Lower lobe of right lung (tissue), 2 donors: ENCODE measurements at regions not wholly inside any gene's neighbourhood (a gene's known extent, or its start where the extent isn't known, plus 50 kb on each side); places are given as distances from the start of the nearest gene placed in this dataset.

ENCODE experiments used
- ATAC-seq, 2 donors: fragments of 200-7000 bp; cut with Tn5 transposase; one replicate each; pipeline ENCODE4 v1.9.1; 2020 to 2022; ENCODE audit warnings: mild to moderate bottlenecking in 2 of 2, moderate library complexity in 2 of 2
- DNase-seq: peaks from one replicate; pipeline ENCODE4 v3.0.0-alpha.2; 2020
- H3K27ac ChIP-seq: fragments of 200-600 bp; one replicate; pipeline ENCODE4 v1.8.0; 2022
- H3K27me3 ChIP-seq: fragments of 200-600 bp; one replicate; pipeline ENCODE4 v1.8.0; 2022; ENCODE audit warnings: low read depth
- H3K36me3 ChIP-seq: fragments of 200-600 bp; one replicate; pipeline ENCODE4 v1.8.0; 2022; ENCODE audit warnings: mild to moderate bottlenecking
- H3K4me1 ChIP-seq: fragments of 200-600 bp; one replicate; pipeline ENCODE4 v1.8.0; 2022
- H3K4me3 ChIP-seq: fragments of 200-600 bp; one replicate; pipeline ENCODE4 v1.8.0; 2022; ENCODE audit warnings: mild to moderate bottlenecking
- H3K9me3 ChIP-seq: fragments of 200-600 bp; one replicate; pipeline ENCODE4 v1.8.0; 2022
- intact Hi-C: fragments of 100-400 bp; cut with DNase I; formaldehyde crosslinking; loops from one replicate; pipeline ENCODE4 v1.11.0; 2022
- TF ChIP-seq, protein P1 (sequence below): fragments of 200-600 bp; IDR thresholded peaks from one replicate; pipeline ENCODE4 v1.8.0; 2022; ENCODE audit warnings: antibody characterized with exemption, mild to moderate bottlenecking
- donor health status: DM: no; HTN: yes; CAD: no; lungs with severe emphysema.

DNA sequence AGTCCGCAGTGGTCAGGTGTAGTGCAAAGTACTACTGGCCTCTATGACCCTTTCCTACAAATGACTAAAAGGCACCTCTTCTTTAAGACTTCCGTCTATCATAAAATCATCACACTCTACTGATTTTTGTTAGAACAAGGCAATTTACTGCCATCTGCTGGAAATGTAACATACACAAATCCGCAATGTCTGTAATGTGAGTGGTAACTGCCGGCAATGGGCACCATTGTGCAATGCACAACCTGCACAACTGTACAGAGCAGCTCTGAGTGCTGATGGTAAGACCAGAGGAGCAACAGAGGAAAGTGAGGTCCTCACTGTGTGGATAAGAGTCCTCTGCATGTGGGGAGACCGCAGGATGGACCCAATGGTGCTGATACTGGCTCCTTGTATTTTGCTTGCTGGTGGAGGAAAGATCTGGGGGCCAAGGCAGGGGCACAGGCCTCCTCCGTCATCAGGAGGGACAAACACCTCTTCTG, 103.7 kb downstream of the ATPSCKMT start:
- DNase-seq (no peak), ATAC-seq (no peak)
- H3K27me3 ChIP-seq: peaks cover 4% of the 10 kb centered on the region
- no peak overlapping the region for H3K4me3 ChIP-seq
- intact Hi-C loops: no loop called here
- H3K9me3 ChIP-seq: no peaks in the 10 kb centered on the region
- H3K4me1 ChIP-seq: no peaks in the 10 kb centered on the region
- TF ChIP-seq, protein P1, sequence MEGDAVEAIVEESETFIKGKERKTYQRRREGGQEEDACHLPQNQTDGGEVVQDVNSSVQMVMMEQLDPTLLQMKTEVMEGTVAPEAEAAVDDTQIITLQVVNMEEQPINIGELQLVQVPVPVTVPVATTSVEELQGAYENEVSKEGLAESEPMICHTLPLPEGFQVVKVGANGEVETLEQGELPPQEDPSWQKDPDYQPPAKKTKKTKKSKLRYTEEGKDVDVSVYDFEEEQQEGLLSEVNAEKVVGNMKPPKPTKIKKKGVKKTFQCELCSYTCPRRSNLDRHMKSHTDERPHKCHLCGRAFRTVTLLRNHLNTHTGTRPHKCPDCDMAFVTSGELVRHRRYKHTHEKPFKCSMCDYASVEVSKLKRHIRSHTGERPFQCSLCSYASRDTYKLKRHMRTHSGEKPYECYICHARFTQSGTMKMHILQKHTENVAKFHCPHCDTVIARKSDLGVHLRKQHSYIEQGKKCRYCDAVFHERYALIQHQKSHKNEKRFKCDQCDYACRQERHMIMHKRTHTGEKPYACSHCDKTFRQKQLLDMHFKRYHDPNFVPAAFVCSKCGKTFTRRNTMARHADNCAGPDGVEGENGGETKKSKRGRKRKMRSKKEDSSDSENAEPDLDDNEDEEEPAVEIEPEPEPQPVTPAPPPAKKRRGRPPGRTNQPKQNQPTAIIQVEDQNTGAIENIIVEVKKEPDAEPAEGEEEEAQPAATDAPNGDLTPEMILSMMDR: no peak
- no peaks in the 10 kb centered on the region for H3K36me3 ChIP-seq
- H3K27ac ChIP-seq: no peak overlapping the region

DNA sequence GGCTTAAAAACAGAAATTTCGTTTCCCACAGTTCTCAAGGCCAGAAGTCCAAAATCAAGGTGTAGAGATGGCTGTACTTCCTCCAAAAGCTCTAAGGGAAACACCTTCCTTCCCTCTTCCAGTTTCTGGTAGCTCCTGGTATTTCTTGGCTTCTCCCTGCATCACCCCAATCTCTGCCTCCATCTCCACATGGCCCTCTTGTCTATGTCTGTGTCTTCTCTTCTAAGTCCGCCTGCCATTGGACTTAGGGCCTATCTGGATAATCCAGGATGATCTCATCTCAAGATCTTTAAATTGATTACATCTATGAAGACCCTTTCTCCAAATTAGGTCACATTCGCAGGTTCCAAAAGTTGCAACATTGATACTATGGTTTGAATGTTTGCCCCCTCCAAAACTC, 105.6 kb downstream of the ATPSCKMT start:
- H3K4me3 ChIP-seq: no peak overlapping the region
- ATAC-seq (no peak), DNase-seq (no peak)
- intact Hi-C loops: no loop called here
- no peaks in the 10 kb centered on the region for H3K36me3 ChIP-seq
- TF ChIP-seq, protein P1: no peak
- H3K9me3 ChIP-seq: no peaks in the 10 kb centered on the region
- no peaks in the 10 kb centered on the region for H3K4me1 ChIP-seq
- H3K27ac ChIP-seq: no peak overlapping the region
- peaks cover 4% of the 10 kb centered on the region for H3K27me3 ChIP-seq

DNA sequence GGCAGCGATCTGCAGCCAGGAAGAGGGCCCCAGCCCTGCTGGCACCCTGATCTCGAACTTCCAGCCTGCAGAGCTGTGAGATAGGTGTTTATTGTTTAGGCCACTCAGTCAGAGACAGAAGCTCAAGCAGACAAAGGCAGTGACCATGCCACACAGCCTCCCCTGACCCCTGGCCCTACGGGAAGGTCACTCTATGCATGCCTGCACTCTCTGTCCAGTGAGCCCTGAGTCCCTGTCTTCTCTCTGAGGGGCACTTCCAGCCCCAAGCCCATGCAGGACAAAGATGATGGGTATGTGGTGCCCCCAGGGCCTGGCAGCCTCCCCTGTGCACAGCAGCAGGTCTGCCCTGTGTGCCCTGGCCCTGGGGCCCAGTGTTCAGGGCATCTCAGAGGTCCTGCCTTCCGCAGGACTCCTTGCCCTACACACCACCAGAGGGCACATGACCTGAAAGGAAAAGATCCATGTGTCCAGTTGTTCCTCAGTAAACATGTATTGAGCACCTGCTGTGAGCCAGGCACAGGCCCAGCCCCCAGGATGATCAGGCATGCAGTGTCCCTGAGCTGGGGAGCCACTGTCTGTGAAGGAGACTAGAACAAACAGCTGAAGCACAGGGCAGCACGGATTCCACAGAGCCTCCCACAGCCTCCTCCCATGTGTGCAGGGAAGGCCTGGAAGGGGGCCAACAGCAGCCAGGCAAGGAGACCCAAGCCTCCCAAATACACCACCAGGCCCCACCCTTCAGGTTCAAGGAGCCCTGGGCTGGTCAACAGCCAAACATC, 109.3 kb downstream of the ATPSCKMT start:
- intact Hi-C loops: no loop called here
- Histone ChIP-seq H3K27me3 (no peaks in the 10 kb centered on the region), H3K4me3 (no peak overlapping the region), H3K36me3 (no peaks in the 10 kb centered on the region), H3K4me1 (no peaks in the 10 kb centered on the region), H3K27ac (no peak overlapping the region), H3K9me3 (no peaks in the 10 kb centered on the region)
- TF ChIP-seq, protein P1: peak; percentile 9
- ATAC-seq (peak; percentile 19 to 37), DNase-seq (no peak)

DNA sequence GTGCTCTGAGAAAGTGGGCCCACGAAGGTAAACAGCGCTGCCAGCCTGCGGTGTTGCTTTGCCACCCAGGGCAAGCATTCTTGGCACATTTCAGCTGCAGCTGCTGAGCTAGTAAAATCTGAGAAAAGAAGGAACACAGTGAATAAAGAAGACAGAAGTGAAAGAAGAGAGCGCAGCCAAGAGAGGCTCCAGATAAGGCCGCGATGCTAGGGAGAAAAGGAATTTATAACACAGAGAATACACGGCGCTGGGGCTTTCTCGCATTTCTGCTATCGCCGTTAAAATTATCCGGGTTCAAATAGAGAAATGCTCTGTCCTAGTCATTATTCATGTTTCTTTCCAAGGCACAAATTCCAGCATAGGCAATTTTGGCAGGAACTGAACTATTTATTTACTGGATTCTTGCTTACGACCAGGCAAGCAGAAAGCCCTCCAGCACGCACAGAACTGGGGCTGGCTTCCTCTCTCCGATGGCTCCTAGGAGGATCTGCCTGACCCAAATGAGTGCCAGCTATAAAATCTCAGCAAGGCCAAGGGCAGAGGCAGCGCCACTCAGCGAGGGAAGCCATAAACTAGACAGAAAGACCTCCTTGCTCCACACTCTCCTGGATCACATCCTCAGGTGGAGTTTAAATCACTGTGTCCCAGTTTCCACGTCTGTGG, 111.2 kb downstream of the ATPSCKMT start:
- no peak for DNase-seq

DNA sequence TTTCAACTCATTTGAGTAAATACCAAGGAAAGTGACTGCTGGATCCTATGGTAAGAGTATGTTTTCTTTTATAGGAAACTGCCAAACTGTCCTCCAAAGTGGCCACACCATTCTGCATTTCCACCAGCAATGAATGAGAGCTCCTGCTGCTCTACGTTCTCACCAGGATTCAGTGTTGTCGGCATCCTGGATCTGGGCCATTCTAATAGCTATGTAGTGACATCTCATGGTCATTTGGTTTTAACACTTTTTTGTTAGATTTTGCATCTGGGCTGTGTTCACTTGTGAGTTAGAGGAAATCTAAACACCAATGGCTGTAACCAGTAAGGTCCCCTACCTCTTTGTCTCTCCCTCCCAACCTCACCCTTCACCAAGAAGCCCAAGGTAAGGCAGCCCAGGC, 115.9 kb downstream of the ATPSCKMT start:
- ATAC-seq: no peak
- Histone ChIP-seq H3K27me3 (no peaks in the 10 kb centered on the region), H3K9me3 (no peaks in the 10 kb centered on the region), H3K27ac (no peak overlapping the region), H3K36me3 (no peaks in the 10 kb centered on the region), H3K4me3 (no peak overlapping the region), H3K4me1 (no peaks in the 10 kb centered on the region)
- DNase-seq: no peak
- TF ChIP-seq, protein P1: no peak
- intact Hi-C loops: no loop called here

More for the DNA sequence above, 111.2 kb downstream of the ATPSCKMT start:
- no peaks in the 10 kb centered on the region for H3K27me3 ChIP-seq
- no peak overlapping the region for H3K27ac ChIP-seq
- intact Hi-C loops: no loop called here
- no peaks in the 10 kb centered on the region for H3K4me1 ChIP-seq
- H3K36me3 ChIP-seq: no peaks in the 10 kb centered on the region
- no peak overlapping the region for H3K4me3 ChIP-seq
- no peak for ATAC-seq
- no peaks in the 10 kb centered on the region for H3K9me3 ChIP-seq
- TF ChIP-seq, protein P1: no peak
